ENCODE measurements at regions not wholly inside any gene's neighbourhood (a gene's known extent, or its start where the extent isn't known, plus 50 kb on each side); places are given as distances from the start of the nearest gene placed in this dataset.

DNA sequence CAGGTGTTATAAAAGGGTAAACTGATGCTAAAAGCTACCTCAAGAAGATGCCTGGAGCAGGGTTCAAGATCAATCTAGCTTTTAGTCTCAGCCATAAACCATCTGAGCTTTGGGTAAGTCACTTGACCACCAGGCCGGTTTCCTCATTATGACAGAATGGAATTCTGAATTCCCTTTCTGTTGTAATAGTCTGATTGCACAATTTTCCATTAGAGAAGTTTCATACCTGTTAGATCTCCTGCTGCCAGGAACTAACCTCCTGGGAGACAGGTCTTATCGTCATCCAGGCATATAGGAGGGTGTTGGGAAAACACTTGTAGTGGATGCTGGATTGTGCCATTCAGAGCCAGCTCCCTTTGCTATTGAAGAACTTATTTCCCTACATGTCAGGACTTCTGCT lies 272.5 kb downstream of the TDRD15 start:
- TF ChIP-seq, protein P1, sequence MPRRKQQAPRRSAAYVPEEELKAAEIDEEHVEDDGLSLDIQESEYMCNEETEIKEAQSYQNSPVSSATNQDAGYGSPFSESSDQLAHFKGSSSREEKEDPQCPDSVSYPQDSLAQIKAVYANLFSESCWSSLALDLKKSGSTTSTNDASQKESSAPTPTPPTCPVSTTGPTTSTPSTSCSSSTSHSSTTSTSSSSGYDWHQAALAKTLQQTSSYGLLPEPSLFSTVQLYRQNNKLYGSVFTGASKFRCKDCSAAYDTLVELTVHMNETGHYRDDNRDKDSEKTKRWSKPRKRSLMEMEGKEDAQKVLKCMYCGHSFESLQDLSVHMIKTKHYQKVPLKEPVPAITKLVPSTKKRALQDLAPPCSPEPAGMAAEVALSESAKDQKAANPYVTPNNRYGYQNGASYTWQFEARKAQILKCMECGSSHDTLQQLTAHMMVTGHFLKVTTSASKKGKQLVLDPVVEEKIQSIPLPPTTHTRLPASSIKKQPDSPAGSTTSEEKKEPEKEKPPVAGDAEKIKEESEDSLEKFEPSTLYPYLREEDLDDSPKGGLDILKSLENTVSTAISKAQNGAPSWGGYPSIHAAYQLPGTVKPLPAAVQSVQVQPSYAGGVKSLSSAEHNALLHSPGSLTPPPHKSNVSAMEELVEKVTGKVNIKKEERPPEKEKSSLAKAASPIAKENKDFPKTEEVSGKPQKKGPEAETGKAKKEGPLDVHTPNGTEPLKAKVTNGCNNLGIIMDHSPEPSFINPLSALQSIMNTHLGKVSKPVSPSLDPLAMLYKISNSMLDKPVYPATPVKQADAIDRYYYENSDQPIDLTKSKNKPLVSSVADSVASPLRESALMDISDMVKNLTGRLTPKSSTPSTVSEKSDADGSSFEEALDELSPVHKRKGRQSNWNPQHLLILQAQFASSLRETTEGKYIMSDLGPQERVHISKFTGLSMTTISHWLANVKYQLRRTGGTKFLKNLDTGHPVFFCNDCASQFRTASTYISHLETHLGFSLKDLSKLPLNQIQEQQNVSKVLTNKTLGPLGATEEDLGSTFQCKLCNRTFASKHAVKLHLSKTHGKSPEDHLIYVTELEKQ (tag by site-specific recombination; IDR thresholded peaks at IDR 0.05; ENCODE audit: borderline replicate concordance) = no peak
- TF ChIP-seq, protein P2, sequence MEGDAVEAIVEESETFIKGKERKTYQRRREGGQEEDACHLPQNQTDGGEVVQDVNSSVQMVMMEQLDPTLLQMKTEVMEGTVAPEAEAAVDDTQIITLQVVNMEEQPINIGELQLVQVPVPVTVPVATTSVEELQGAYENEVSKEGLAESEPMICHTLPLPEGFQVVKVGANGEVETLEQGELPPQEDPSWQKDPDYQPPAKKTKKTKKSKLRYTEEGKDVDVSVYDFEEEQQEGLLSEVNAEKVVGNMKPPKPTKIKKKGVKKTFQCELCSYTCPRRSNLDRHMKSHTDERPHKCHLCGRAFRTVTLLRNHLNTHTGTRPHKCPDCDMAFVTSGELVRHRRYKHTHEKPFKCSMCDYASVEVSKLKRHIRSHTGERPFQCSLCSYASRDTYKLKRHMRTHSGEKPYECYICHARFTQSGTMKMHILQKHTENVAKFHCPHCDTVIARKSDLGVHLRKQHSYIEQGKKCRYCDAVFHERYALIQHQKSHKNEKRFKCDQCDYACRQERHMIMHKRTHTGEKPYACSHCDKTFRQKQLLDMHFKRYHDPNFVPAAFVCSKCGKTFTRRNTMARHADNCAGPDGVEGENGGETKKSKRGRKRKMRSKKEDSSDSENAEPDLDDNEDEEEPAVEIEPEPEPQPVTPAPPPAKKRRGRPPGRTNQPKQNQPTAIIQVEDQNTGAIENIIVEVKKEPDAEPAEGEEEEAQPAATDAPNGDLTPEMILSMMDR (tag by site-specific recombination; IDR thresholded peaks at IDR 0.05) = no peak
- TF ChIP-seq ZIC2 (tag by site-specific recombination; IDR thresholded peaks at IDR 0.05) (no peak), ZNF624 (tag by site-specific recombination; IDR thresholded peaks at IDR 0.05) (no peak), ZNF571 (tag by site-specific recombination; IDR thresholded peaks at IDR 0.05) (no peak)

Measured in HEK293 (cell line).